ENCODE measurements at regions not wholly inside any gene's neighbourhood (a gene's known extent, or its start where the extent isn't known, plus 50 kb on each side); places are given as distances from the start of the nearest gene placed in this dataset.

- TF ChIP-seq GATA3 (IDR thresholded peaks at IDR 0.05; ENCODE audit: low read depth, low read length) (no peak), GATA2 (IDR thresholded peaks at IDR 0.05; ENCODE audit: low read depth, low read length) (no peak)
Observed at GRCh38 chr6:21409231-21409630, 184.3 kb upstream of the SOX4 start.

DNA sequence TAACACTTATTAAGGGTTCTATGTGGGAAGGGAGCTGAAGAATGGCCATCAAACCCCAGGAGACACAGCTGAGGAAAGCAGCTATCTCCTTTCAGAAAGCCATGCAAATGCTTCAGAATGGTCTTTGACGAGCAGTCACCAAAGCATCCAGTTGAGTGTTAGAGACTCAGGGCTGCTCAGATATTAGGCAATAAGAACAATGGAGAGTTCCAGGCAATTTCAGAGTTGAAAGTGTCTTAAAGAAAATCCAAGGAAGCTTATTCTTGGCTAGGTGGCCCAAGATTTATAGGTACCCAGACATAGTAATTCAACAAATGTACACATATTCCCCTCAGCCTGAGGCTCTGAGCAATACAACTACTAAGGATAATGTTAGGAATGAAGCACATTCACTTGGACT is 180.1 kb upstream of the SOX4 start:
- TF ChIP-seq GATA3 (IDR thresholded peaks at IDR 0.05; ENCODE audit: low read depth, low read length) (no peak), GATA2 (IDR thresholded peaks at IDR 0.05; ENCODE audit: low read depth, low read length) (no peak)

- no peak for TF ChIP-seq GATA2 (IDR thresholded peaks at IDR 0.05; ENCODE audit: low read depth, low read length)
Observed at GRCh38 chr6:21414065-21414464, 179.5 kb upstream of the SOX4 start.

- no peak for TF ChIP-seq GATA2 (IDR thresholded peaks at IDR 0.05; ENCODE audit: low read depth, low read length)
- TF ChIP-seq GATA3 (IDR thresholded peaks at IDR 0.05; ENCODE audit: low read depth, low read length), result no peak
Observed at GRCh38 chr6:21420146-21420878, 173.2 kb upstream of the SOX4 start.

DNA sequence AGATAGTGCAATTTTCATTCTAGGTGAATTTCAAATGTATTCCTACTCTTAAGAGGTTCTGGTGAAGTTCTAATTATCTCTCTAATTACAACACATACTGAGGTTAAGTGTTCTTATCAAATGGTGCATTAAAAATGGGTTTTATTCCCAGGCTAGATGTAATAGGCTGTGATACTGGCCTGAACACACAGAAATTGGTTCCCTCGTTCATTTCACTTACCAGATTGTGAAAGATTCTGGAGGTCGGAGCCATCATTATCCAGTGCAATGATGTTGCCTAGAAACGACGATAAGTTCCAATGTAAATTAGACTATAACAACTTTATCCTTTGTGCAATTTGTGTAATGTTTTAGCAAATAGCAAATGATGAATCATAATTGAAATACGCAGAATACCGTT is 172.6 kb upstream of the SOX4 start:
- no peak for TF ChIP-seq GATA3 (IDR thresholded peaks at IDR 0.05; ENCODE audit: low read depth, low read length)
- TF ChIP-seq GATA2 (IDR thresholded peaks at IDR 0.05; ENCODE audit: low read depth, low read length), result no peak

DNA sequence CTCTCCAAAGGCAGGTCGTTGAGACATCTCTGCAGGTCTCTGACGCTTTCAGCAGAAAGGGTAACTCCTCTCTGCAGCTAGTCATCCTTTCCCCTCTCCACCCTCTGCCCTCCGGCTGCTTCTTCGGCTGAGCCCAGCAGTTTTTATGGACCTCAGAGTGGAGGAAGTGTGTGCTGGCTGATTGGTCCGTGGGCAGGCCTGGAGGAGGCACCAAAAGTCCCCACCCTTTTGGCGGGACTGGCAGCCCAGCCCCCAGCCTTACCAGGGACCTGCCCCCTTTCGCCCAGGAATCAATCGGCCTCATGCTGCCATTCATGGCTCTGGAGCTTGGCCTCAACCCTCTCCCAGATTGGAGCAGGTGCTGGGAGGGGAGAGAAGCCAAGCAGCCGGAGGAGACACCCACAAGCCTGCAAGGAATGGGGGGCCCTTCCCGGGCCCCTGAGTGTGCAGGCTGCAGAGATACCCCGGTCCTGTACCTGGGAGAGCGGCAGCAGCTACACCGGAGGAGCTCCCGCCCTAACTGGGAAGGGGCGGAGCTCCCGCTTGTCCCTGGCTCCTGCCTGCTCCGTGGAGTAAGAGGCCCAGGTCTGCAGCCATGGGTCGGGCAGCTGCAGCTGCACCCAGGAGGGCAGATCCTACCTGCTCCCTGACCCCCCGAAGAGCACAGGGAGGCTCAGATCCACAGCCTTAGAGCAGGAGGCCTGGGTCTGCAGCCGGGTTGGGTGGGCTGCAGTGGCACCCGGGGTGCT is 170.3 kb upstream of the SOX4 start:
- TF ChIP-seq GATA2 (IDR thresholded peaks at IDR 0.05; ENCODE audit: low read depth, low read length) (no peak), GATA3 (IDR thresholded peaks at IDR 0.05; ENCODE audit: low read depth, low read length) (no peak)

GRCh38 chr6:21426841-21427490 is 166.6 kb upstream of the SOX4 start:
- no peak for TF ChIP-seq GATA2 (IDR thresholded peaks at IDR 0.05; ENCODE audit: low read depth, low read length)
- no peak for TF ChIP-seq GATA3 (IDR thresholded peaks at IDR 0.05; ENCODE audit: low read depth, low read length)

- no peak for TF ChIP-seq GATA2 (IDR thresholded peaks at IDR 0.05; ENCODE audit: low read depth, low read length)
- no peak for TF ChIP-seq GATA3 (IDR thresholded peaks at IDR 0.05; ENCODE audit: low read depth, low read length)
Observed at GRCh38 chr6:21429291-21429690, 164.3 kb upstream of the SOX4 start.

GRCh38 chr6:21431526-21431925 is 162.0 kb upstream of the SOX4 start:
- TF ChIP-seq GATA3 (IDR thresholded peaks at IDR 0.05; ENCODE audit: low read depth, low read length) (no peak), GATA2 (IDR thresholded peaks at IDR 0.05; ENCODE audit: low read depth, low read length) (no peak)

- TF ChIP-seq GATA2 (IDR thresholded peaks at IDR 0.05; ENCODE audit: low read depth, low read length) (no peak), GATA3 (IDR thresholded peaks at IDR 0.05; ENCODE audit: low read depth, low read length) (no peak)
Observed at GRCh38 chr6:21436625-21437024, 156.9 kb upstream of the SOX4 start.

DNA sequence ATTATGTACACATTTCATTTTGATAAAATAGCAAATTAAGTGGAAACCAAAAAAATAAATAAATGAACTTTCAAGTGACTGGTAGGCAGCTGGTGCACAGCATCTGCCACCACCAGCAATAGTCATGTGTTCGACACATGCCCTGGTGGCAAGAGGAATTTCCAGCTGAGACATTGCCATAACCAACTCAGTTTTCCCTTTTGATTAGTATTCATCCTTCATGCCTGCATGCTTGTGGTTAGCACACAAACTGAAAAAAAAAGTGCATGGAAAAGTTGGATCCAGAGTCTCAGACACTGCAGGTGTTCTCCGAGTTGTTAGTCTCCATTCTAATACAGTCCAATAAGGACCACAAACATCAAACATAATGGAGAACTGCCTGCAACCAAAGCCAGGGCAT is 156.0 kb upstream of the SOX4 start:
- TF ChIP-seq GATA3 (IDR thresholded peaks at IDR 0.05; ENCODE audit: low read depth, low read length), result no peak

- TF ChIP-seq GATA2 (IDR thresholded peaks at IDR 0.05; ENCODE audit: low read depth, low read length) (no peak), GATA3 (IDR thresholded peaks at IDR 0.05; ENCODE audit: low read depth, low read length) (no peak)
Observed at GRCh38 chr6:21438237-21438985, 155.1 kb upstream of the SOX4 start.

DNA sequence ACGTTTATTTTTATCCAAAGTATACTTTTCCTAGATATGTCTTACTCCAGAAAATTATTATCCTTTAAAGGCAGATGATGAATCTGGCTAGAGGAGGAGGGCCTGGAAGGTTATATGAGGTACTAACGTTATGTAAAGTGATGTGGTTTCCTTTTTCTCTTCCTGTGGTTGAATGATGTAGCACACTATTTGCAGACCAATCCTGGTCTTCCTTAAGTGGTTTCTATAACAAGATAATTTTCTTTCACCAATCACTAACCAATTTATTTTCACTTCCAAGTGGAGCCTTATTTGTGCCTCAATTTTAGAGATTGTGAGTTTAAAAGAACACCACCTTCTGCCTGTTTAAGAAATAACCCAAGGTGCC is 154.6 kb upstream of the SOX4 start:
- TF ChIP-seq GATA2 (IDR thresholded peaks at IDR 0.05; ENCODE audit: low read depth, low read length) (no peak), GATA3 (IDR thresholded peaks at IDR 0.05; ENCODE audit: low read depth, low read length) (no peak)

- no peak for TF ChIP-seq GATA2 (IDR thresholded peaks at IDR 0.05; ENCODE audit: low read depth, low read length)
- no peak for TF ChIP-seq GATA3 (IDR thresholded peaks at IDR 0.05; ENCODE audit: low read depth, low read length)
Observed at GRCh38 chr6:21441386-21441785, 152.2 kb upstream of the SOX4 start.

Measured in SH-SY5Y (cell line).